ENCODE measurements at regions not wholly inside any gene's neighbourhood (a gene's known extent, or its start where the extent isn't known, plus 50 kb on each side); places are given as distances from the start of the nearest gene placed in this dataset.

- no peak overlapping the region for H3K27ac ChIP-seq
- TF ChIP-seq, protein P1, sequence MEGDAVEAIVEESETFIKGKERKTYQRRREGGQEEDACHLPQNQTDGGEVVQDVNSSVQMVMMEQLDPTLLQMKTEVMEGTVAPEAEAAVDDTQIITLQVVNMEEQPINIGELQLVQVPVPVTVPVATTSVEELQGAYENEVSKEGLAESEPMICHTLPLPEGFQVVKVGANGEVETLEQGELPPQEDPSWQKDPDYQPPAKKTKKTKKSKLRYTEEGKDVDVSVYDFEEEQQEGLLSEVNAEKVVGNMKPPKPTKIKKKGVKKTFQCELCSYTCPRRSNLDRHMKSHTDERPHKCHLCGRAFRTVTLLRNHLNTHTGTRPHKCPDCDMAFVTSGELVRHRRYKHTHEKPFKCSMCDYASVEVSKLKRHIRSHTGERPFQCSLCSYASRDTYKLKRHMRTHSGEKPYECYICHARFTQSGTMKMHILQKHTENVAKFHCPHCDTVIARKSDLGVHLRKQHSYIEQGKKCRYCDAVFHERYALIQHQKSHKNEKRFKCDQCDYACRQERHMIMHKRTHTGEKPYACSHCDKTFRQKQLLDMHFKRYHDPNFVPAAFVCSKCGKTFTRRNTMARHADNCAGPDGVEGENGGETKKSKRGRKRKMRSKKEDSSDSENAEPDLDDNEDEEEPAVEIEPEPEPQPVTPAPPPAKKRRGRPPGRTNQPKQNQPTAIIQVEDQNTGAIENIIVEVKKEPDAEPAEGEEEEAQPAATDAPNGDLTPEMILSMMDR (conservative IDR thresholded peaks at IDR 0.05) = no peak
These were observed 250.2 kb downstream of the LPIN1 start for GRCh38 chr2:11996618-11997017.

DNA sequence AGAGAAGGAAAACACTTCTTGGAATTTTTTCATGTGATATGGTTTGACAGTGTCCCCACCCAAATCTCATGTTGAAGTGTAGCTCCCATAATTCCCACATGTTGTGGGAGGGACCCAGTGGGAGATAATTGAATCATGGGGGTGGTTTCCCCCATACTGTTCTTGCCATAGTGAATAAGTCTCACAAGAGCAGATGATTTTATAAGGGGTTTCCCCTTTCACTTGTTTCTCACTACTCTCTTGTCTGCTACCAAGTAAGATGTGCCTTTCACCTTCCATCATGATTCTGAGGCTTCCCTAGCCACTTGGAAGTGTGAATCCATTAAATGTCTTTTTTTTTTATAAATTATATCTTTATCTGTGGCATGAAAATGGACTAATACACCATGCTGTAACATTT lies 250.7 kb downstream of the LPIN1 start:
- H3K27ac ChIP-seq = no peak overlapping the region
- TF ChIP-seq, protein P1 (conservative IDR thresholded peaks at IDR 0.05) = no peak

DNA sequence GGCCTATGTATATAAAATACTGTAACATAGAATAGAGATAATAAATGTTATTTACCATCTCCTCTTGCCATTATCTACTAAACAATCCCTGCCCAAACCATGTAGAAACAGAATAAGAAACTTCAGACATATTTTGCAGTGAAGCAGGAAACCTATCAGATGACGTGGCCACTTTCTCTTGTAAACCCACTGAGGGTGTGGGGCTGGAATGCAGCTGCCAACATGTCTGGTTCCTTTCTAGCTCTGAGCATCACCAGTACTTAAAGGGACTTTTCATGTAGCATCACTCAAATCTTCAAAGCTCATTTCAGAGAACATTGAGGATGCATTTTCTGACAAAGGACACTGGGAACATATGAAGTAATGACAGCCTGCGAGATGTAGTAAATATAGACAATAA lies 251.8 kb downstream of the LPIN1 start:
- H3K27ac ChIP-seq = no peak overlapping the region
- TF ChIP-seq, protein P1 (conservative IDR thresholded peaks at IDR 0.05) = no peak

GRCh38 chr2:11998626-11999378 lies 252.4 kb downstream of the LPIN1 start:
- H3K27ac ChIP-seq = no peak overlapping the region
- TF ChIP-seq, protein P1 (conservative IDR thresholded peaks at IDR 0.05) = no peak

DNA sequence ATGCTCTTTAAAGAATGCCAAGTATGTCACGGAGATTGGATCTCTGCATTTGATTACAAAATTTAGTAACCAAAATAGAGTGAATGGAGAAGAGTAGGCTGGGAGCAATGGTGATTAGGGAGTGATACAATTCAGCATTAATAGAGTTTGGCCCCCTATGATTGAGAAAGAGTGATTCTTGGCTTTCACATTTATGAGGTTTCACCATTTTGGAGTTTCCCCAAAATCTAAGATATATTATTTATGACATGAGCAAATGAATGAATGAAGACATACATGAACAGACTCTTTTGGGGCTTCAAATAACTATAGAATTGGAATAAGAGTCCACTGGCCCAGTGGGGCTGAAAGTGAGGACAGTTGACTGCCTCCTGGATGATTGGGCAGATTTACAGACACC lies 255.2 kb downstream of the LPIN1 start:
- no peak overlapping the region for H3K27ac ChIP-seq

GRCh38 chr2:12002215-12002614 lies 255.8 kb downstream of the LPIN1 start:
- TF ChIP-seq, protein P1 (conservative IDR thresholded peaks at IDR 0.05) = no peak
- no peak overlapping the region for H3K27ac ChIP-seq

More for the DNA sequence above, 255.2 kb downstream of the LPIN1 start:
- TF ChIP-seq, protein P1 (conservative IDR thresholded peaks at IDR 0.05) = no peak

- no peak overlapping the region for H3K27ac ChIP-seq
- TF ChIP-seq, protein P1 (conservative IDR thresholded peaks at IDR 0.05) = no peak
These were observed 258.3 kb downstream of the LPIN1 start for GRCh38 chr2:12004713-12005112.
